GM12878 (cell line): ENCODE measurements at regions not wholly inside any gene's neighbourhood (a gene's known extent, or its start where the extent isn't known, plus 50 kb on each side); places are given as distances from the start of the nearest gene placed in this dataset.

ENCODE experiments used
- ATAC-seq: fragments of 200-7000 bp; cut with Tn5 transposase; 3 replicates; pipeline ENCODE4 v1.9.1; 2020; ENCODE audit warnings: mild to moderate bottlenecking, moderate library complexity
- BruUV-seq: library from RNA; stranded (reverse); fragments of 400-500 nt; replicated peaks from 2 replicates; lab custom pipeline; 2021; lab: Mats Ljungman, UMichigan
- CTCF ChIA-PET: fragments of 300-600 bp; sonication (Branson Sonifier 250); formaldehyde crosslinking; extraction: SDS; loops from one replicate; lab custom pipeline; 2021; ENCODE audit warnings: inconsistent platforms; lab: Yijun Ruan, JAX
- POLR2A ChIA-PET: fragments of 350-600 bp; formaldehyde crosslinking; extraction: SDS; loops from one replicate; lab custom pipeline; 2021; ENCODE audit warnings: inconsistent platforms; lab: Charles Lee
- RAD21 ChIA-PET: fragments of 300-600 bp; sonication (Branson Sonifier 250); formaldehyde crosslinking; loops from one replicate; lab custom pipeline; 2023; ENCODE audit warnings: antibody characterized with exemption; ENCODE audit not compliant: unreplicated experiment; lab: Charles Lee
- SMC1A ChIA-PET: fragments of 300-600 bp; sonication (Branson Sonifier 250); formaldehyde crosslinking; loops from one replicate; lab custom pipeline; 2023; ENCODE audit not compliant: unreplicated experiment, uncharacterized antibody; lab: Charles Lee
- DNase-seq: peaks from one replicate; pipeline ENCODE4 v3.0.0-alpha.2; 2011; ENCODE audit warnings: low read depth, low spot score
- FAIRE-seq: peaks from 3 replicates; lab custom pipeline; 2011; peaks lifted over from hg19 to GRCh38; lab: Jason Lieb, UNC
- H2AFZ ChIP-seq: 2 replicates; pipeline ENCODE4 v1.6.0; 2011; ENCODE audit warnings: low read depth, low read length, control low read depth; ENCODE audit not compliant: control insufficient read depth
- H3K27ac ChIP-seq: 2 replicates; pipeline ENCODE4 v1.5.1; 2011; ENCODE audit warnings: control low read depth; ENCODE audit not compliant: control insufficient read depth, insufficient read depth
- H3K27me3 ChIP-seq, 2 experiments: replicated peaks in 1 of 2; 2 replicates each; pipeline versions ENCODE4 v1.6.0 to v1.6.1; 2011; ENCODE audit warnings: low read length in 1 of 2; ENCODE audit not compliant: control insufficient read depth in 2 of 2, insufficient read depth in 2 of 2
- H3K36me3 ChIP-seq, 2 experiments: 2 replicates each; pipeline ENCODE4 v1.5.1; 2011; ENCODE audit warnings: low read length in 1 of 2; ENCODE audit not compliant: control insufficient read depth in 2 of 2, insufficient read depth in 2 of 2
- H3K4me1 ChIP-seq: 2 replicates; pipeline ENCODE4 v1.6.1; 2011; ENCODE audit warnings: mild to moderate bottlenecking, low read length, moderate library complexity, mixed read lengths; ENCODE audit not compliant: control insufficient read depth, insufficient read depth
- H3K4me2 ChIP-seq: 2 replicates; pipeline ENCODE4 v1.6.0; 2011; ENCODE audit warnings: control low read depth; ENCODE audit not compliant: control insufficient read depth, insufficient read depth
- H3K4me3 ChIP-seq: fragments of 200-600 bp; sonication (generic); 2 replicates; pipeline ENCODE4 v1.5.1; 2016
- H3K79me2 ChIP-seq: 2 replicates; pipeline ENCODE4 v1.6.0; 2011; ENCODE audit warnings: low read length; ENCODE audit not compliant: control insufficient read depth, insufficient read depth
- H3K9ac ChIP-seq: 2 replicates; pipeline ENCODE4 v1.8.0; 2011; ENCODE audit warnings: low read length, control low read depth, mixed read lengths; ENCODE audit not compliant: control insufficient read depth, insufficient read depth
- H3K9me3 ChIP-seq: replicated peaks from 3 replicates; pipeline ENCODE4 v1.5.1; 2011; ENCODE audit warnings: mild to moderate bottlenecking, low read length; ENCODE audit not compliant: control insufficient read depth, insufficient read depth
- H4K20me1 ChIP-seq: 2 replicates; pipeline ENCODE4 v1.6.0; 2011; ENCODE audit not compliant: control insufficient read depth, insufficient read depth
- BRCA1 ChIP-seq: IDR thresholded peaks from 2 replicates; pipeline ENCODE4 v1.6.1; 2011; ENCODE audit warnings: low read depth, low read length, improper control_type of control experiment
- CBX3 ChIP-seq: fragments of 200-600 bp; sonication (generic); IDR thresholded peaks from 2 replicates; pipeline ENCODE4 v1.6.1; 2016; ENCODE audit warnings: low read depth, borderline replicate concordance
- CREM ChIP-seq: IDR thresholded peaks from 2 replicates; pipeline ENCODE4 v1.6.1; 2014; ENCODE audit warnings: antibody characterized with exemption, low read depth
- ETV6 ChIP-seq, 2 experiments: fragments of 450-650 bp in 1 of 2; IDR thresholded peaks in 1 of 2; conservative IDR thresholded peaks in 1 of 2; 2 replicates each; pipeline ENCODE4 v1.6.1; 2014; ENCODE audit warnings: antibody characterized with exemption in 1 of 2, borderline replicate concordance in 1 of 2, low read depth in 1 of 2, mild to moderate bottlenecking in 1 of 2, moderate library complexity in 1 of 2
- FOS ChIP-seq: IDR thresholded peaks from 3 replicates; pipeline ENCODE4 v1.6.1; 2011; ENCODE audit warnings: borderline replicate concordance; ENCODE audit not compliant: insufficient read length; ENCODE audit errors: extremely low read depth
- HDAC2 ChIP-seq: fragments of 200-600 bp; sonication (generic); IDR thresholded peaks from 2 replicates; pipeline ENCODE4 v1.6.1; 2017
- HDAC6 ChIP-seq: fragments of 200-600 bp; sonication (generic); IDR thresholded peaks from one replicate; pipeline ENCODE4 v1.8.0; 2017; ENCODE audit warnings: antibody characterized with exemption; ENCODE audit not compliant: unreplicated experiment
- MTA3 ChIP-seq: IDR thresholded peaks from 2 replicates; pipeline ENCODE4 v1.6.1; 2012; ENCODE audit warnings: low read length, inconsistent platforms, borderline replicate concordance
- MXI1 ChIP-seq: fragments of 150-350 bp; IDR thresholded peaks from 2 replicates; pipeline ENCODE4 v1.6.1; 2011; ENCODE audit warnings: low read depth, mild to moderate bottlenecking, inconsistent platforms, low read length, improper control_type of control experiment
- PML ChIP-seq: IDR thresholded peaks from 2 replicates; pipeline ENCODE4 v1.6.1; 2012; ENCODE audit warnings: low read length, inconsistent platforms
- RAD21 ChIP-seq: IDR thresholded peaks from 2 replicates; pipeline ENCODE4 v1.6.1; 2011; ENCODE audit warnings: mild to moderate bottlenecking, low read depth, low read length, moderate library complexity; ENCODE audit not compliant: insufficient read depth
- RELB ChIP-seq: fragments of 450-650 bp; IDR thresholded peaks from 2 replicates; pipeline ENCODE4 v1.6.1; 2017; ENCODE audit warnings: low read depth, mild to moderate bottlenecking, moderate library complexity
- SMC3 ChIP-seq: IDR thresholded peaks from 2 replicates; pipeline ENCODE4 v1.6.1; 2011; ENCODE audit warnings: low read length, improper control_type of control experiment, borderline replicate concordance
- TAF1 ChIP-seq: IDR thresholded peaks from 2 replicates; pipeline ENCODE4 v1.6.1; 2011; ENCODE audit warnings: mild to moderate bottlenecking, low read depth, low read length, borderline replicate concordance
- TBL1XR1 ChIP-seq: IDR thresholded peaks from 2 replicates; pipeline ENCODE4 v1.6.1; 2012; ENCODE audit warnings: low read depth, low read length, improper control_type of control experiment
- WGBS: methylation state at CpG from one replicate; pipeline ENCODE4 v1.1.6; 2016; ENCODE audit warnings: low lambda C conversion rate; ENCODE audit not compliant: insufficient replicate concordance, insufficient coverage; ENCODE audit errors: missing lambda C conversion rate; 5-methylcytosine and 5-hydroxymethylcytosine counted together
- in situ Hi-C: fragments of 300-500 bp; cut with MboI; formaldehyde crosslinking; loops from 9 replicates; pipeline ENCODE4 v1.14.3; 2018; ENCODE audit warnings: mixed read lengths
- intact Hi-C: fragments of 100-400 bp; cut with micrococcal nuclease; formaldehyde crosslinking; loops from one replicate; pipeline ENCODE4 v1.14.2; 2022; ENCODE audit not compliant: unreplicated experiment
- TF ChIP-seq, protein P1 (sequence below): IDR thresholded peaks from 2 replicates; pipeline ENCODE4 v1.6.1; 2012; ENCODE audit warnings: improper control_type of control experiment, low read depth, low read length; ENCODE audit not compliant: insufficient replicate concordance

- TF ChIP-seq MTA3 (no peak), HDAC6 (no peak), CBX3 (no peak), HDAC2 (no peak), FOS (no peak), SMC3 (no peak), RAD21 (no peak), CREM (no peak)
These were observed 192.4 kb upstream of the ZNF217 start (continued) for GRCh38 chr20:53786071-53786444.

GRCh38 chr20:53785320-53785719 lies 191.7 kb upstream of the ZNF217 start:
- DNase-seq (no peak), ATAC-seq (no peak; the same call in 2 of the 3 replicates), FAIRE-seq (no peak)
- intact Hi-C loops = no loop called here
- Histone ChIP-seq H3K9me3 (no peaks in the 10 kb centered on the region), H3K79me2 (no peaks in the 10 kb centered on the region), H3K4me1 (peaks cover 12% of the 10 kb centered on the region), H3K36me3 (no peaks in the 10 kb centered on the region), H3K4me2 (no peak overlapping the region), H4K20me1 (no peaks in the 10 kb centered on the region), H3K9ac (no peak overlapping the region), H3K27me3 (no peaks in the 10 kb centered on the region), H3K27ac (no peak overlapping the region), H3K4me3 (no peak overlapping the region), H2AFZ (no peak overlapping the region)
- ChIA-PET RAD21 (interaction anchor here (1.1 to 2.0 kb wide), 3 partner anchors 17 to 45 kb away, joined by 3 to 7 read pairs (median 5); no protein-coding TSS in a partner anchor), SMC1A (interaction anchor here (0.8 to 2.8 kb wide), 12 partner anchors 9 to 125 kb away, joined by 3 to 12 read pairs (median 4); no protein-coding TSS in a partner anchor), CTCF (interaction anchor here (2.3 kb wide), 1 partner anchor 12 kb away, joined by 7 read pairs; no protein-coding TSS in a partner anchor), POLR2A (interaction anchor here (0.5 to 1.4 kb wide), 5 partner anchors 15 to 1398 kb away, joined by 3 to 5 read pairs (median 3); no protein-coding TSS in a partner anchor)
- in situ Hi-C loops = no loop called here
- 55% methylated on average over 3 of the region's 3 CpGs for WGBS
- no TSS peak for BruUV-seq
- TF ChIP-seq TAF1 (no peak), MXI1 (no peak), RELB (no peak), PML (no peak), TBL1XR1 (no peak), BRCA1 (no peak), ETV6 (conservative IDR thresholded peaks at IDR 0.05 in 1 of 2, IDR thresholded peaks at IDR 0.05 in 1 of 2; ENCODE audit: borderline replicate concordance in 1 of 2, low read depth in 1 of 2) (peak in 1 of 2 experiments; percentile 40; a peak in 1 of 4 replicates)
- TF ChIP-seq, protein P1, sequence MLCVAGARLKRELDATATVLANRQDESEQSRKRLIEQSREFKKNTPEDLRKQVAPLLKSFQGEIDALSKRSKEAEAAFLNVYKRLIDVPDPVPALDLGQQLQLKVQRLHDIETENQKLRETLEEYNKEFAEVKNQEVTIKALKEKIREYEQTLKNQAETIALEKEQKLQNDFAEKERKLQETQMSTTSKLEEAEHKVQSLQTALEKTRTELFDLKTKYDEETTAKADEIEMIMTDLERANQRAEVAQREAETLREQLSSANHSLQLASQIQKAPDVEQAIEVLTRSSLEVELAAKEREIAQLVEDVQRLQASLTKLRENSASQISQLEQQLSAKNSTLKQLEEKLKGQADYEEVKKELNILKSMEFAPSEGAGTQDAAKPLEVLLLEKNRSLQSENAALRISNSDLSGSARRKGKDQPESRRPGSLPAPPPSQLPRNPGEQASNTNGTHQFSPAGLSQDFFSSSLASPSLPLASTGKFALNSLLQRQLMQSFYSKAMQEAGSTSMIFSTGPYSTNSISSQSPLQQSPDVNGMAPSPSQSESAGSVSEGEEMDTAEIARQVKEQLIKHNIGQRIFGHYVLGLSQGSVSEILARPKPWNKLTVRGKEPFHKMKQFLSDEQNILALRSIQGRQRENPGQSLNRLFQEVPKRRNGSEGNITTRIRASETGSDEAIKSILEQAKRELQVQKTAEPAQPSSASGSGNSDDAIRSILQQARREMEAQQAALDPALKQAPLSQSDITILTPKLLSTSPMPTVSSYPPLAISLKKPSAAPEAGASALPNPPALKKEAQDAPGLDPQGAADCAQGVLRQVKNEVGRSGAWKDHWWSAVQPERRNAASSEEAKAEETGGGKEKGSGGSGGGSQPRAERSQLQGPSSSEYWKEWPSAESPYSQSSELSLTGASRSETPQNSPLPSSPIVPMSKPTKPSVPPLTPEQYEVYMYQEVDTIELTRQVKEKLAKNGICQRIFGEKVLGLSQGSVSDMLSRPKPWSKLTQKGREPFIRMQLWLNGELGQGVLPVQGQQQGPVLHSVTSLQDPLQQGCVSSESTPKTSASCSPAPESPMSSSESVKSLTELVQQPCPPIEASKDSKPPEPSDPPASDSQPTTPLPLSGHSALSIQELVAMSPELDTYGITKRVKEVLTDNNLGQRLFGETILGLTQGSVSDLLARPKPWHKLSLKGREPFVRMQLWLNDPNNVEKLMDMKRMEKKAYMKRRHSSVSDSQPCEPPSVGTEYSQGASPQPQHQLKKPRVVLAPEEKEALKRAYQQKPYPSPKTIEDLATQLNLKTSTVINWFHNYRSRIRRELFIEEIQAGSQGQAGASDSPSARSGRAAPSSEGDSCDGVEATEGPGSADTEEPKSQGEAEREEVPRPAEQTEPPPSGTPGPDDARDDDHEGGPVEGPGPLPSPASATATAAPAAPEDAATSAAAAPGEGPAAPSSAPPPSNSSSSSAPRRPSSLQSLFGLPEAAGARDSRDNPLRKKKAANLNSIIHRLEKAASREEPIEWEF = no peak
